ENCODE measurements at regions not wholly inside any gene's neighbourhood (a gene's known extent, or its start where the extent isn't known, plus 50 kb on each side); places are given as distances from the start of the nearest gene placed in this dataset.
"Not testable (repeated sequence)": the region's sequence is repeated elsewhere in the genome, so short reads cannot be mapped to it uniquely, and the experiment has no call there.

- no peak for DNase-seq
Observed at GRCh38 chr7:113204415-113204814, 86.1 kb upstream of the SMIM30 start.

GRCh38 chr7:113202284-113202683 is 83.9 kb upstream of the SMIM30 start:
- DNase-seq = no peak

- DNase-seq = no peak
Observed at GRCh38 chr7:113200281-113200680, 81.9 kb upstream of the SMIM30 start.

- DNase-seq = no peak
Observed at GRCh38 chr7:113199841-113200240, 81.5 kb upstream of the SMIM30 start.

GRCh38 chr7:113199136-113199535 is 80.8 kb upstream of the SMIM30 start:
- no peak for DNase-seq

GRCh38 chr7:113198226-113198625 is 79.9 kb upstream of the SMIM30 start:
- DNase-seq = peak; percentile 5

- peak; percentile 51 for DNase-seq
Observed at GRCh38 chr7:113197274-113197673, 78.9 kb upstream of the SMIM30 start.

GRCh38 chr7:113188396-113188795 is 70.0 kb upstream of the SMIM30 start:
- no peak for DNase-seq

- no peak for DNase-seq
Observed at GRCh38 chr7:113179313-113179712, 61.0 kb upstream of the SMIM30 start.

GRCh38 chr7:113176836-113177235 is 58.5 kb upstream of the SMIM30 start:
- DNase-seq = no peak

GRCh38 chr7:113176180-113176579 is 57.8 kb upstream of the SMIM30 start:
- DNase-seq = not testable (repeated sequence)

GRCh38 chr7:113175525-113176104 is 57.3 kb upstream of the SMIM30 start:
- DNase-seq = no peak

GRCh38 chr7:113172726-113173125 is 54.4 kb upstream of the SMIM30 start:
- no peak for DNase-seq

GRCh38 chr7:113170591-113170990 is 52.2 kb upstream of the SMIM30 start:
- DNase-seq = no peak

Data from activated CD4-positive, alpha-beta T cell treated with anti-CD3 and anti-CD28 coated beads, Interleukin-10, Interleukin-2, amounts not matched to agents 100 ng/mL and 50 ng/mL, durations not matched to agents 16 hours and 8 hours (primary cell).